HG03139 (cell line): ENCODE measurements at regions not wholly inside any gene's neighbourhood (a gene's known extent, or its start where the extent isn't known, plus 50 kb on each side); places are given as distances from the start of the nearest gene placed in this dataset.

Experiments
- ATAC-seq: cut with Tn5 transposase; IDR thresholded peaks from one replicate; pipeline ENCODE4 v1.9.1; 2021; ENCODE audit not compliant: unreplicated experiment

GRCh38 chr4:188534297-188534696 lies 395.1 kb downstream of the TRIML1 start:
- no peak for ATAC-seq

GRCh38 chr4:188534917-188535316 lies 395.7 kb downstream of the TRIML1 start:
- ATAC-seq, result no peak

GRCh38 chr4:188536826-188537225 lies 397.6 kb downstream of the TRIML1 start:
- ATAC-seq, result no peak

- ATAC-seq, result no peak
Measured at GRCh38 chr4:188550296-188550695, 411.1 kb downstream of the TRIML1 start.

- ATAC-seq, result no peak
Measured at GRCh38 chr4:188551156-188551555, 411.9 kb downstream of the TRIML1 start.

GRCh38 chr4:188552741-188553275 lies 413.6 kb downstream of the TRIML1 start:
- no peak for ATAC-seq

- ATAC-seq, result no peak
Measured at GRCh38 chr4:188554413-188554812, 415.2 kb downstream of the TRIML1 start.

- no peak for ATAC-seq
Measured at GRCh38 chr4:188573104-188573503, 433.9 kb downstream of the TRIML1 start.

- ATAC-seq, result no peak
Measured at GRCh38 chr4:188578657-188579056, 439.4 kb downstream of the TRIML1 start.

GRCh38 chr4:188596021-188596420 lies 456.8 kb downstream of the TRIML1 start:
- ATAC-seq, result no peak

GRCh38 chr4:188603646-188604045 lies 464.4 kb downstream of the TRIML1 start:
- no peak for ATAC-seq

GRCh38 chr4:188606635-188607034 lies 467.4 kb downstream of the TRIML1 start:
- no peak for ATAC-seq

- no peak for ATAC-seq
Measured at GRCh38 chr4:188611143-188611542, 471.9 kb downstream of the TRIML1 start.

- no peak for ATAC-seq
Measured at GRCh38 chr4:188612659-188613058, 473.4 kb downstream of the TRIML1 start.

- no peak for ATAC-seq
Measured at GRCh38 chr4:188613976-188614375, 474.7 kb downstream of the TRIML1 start.

GRCh38 chr4:188619456-188620149 lies 480.4 kb downstream of the TRIML1 start:
- no peak for ATAC-seq

GRCh38 chr4:188620608-188621007 lies 481.4 kb downstream of the TRIML1 start:
- no peak for ATAC-seq

- ATAC-seq, result no peak
Measured at GRCh38 chr4:188623314-188623854, 484.1 kb downstream of the TRIML1 start.

GRCh38 chr4:188624370-188624769 lies 485.1 kb downstream of the TRIML1 start:
- no peak for ATAC-seq

- ATAC-seq, result no peak
Measured at GRCh38 chr4:188627892-188628291, 488.7 kb downstream of the TRIML1 start.

- no peak for ATAC-seq
Measured at GRCh38 chr4:188639479-188640100, 500.3 kb downstream of the TRIML1 start.

- no peak for ATAC-seq
Measured at GRCh38 chr4:188647820-188648370, 508.7 kb downstream of the TRIML1 start.
